Left kidney (tissue), 1 donor: ENCODE measurements at regions not wholly inside any gene's neighbourhood (a gene's known extent, or its start where the extent isn't known, plus 50 kb on each side); places are given as distances from the start of the nearest gene placed in this dataset.

ENCODE experiments used
- DNase-seq: peaks from one replicate; pipeline ENCODE4 v3.0.0-alpha.2; 2013

DNA sequence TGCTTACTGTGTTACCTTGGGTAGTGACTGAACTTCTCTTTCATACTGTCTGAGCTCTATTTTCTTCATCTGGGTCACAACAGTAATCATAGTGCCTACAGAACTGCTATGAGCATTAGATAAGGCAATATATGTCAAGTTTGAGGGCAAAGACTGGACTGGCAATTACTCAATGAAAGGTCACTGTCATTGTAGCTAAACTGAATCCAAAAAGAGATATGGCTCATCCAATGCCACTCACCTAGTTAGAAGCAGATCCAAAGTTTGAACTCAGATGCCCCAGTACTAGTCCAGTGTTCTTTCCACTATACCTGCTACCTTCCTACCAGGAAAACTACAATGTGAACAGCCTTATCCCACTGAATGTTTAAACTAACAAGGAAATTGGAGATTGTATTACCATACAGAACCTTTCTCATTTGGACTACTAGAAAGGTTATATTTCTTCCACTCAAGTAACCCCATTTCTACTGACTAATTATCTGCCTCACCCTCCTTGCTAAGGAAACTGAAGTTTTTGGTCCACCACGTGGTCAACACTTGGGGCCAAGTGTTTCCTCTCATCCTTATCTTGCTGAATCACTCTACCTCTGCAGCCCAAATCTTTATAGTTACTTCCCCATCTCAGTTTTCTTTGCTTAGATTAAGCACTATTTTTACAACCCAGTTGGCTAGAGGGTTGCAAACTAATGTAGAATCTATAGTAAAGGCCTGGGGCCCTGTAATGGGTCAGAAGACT, 202.3 kb upstream of the LPP start:
- no peak for DNase-seq

DNA sequence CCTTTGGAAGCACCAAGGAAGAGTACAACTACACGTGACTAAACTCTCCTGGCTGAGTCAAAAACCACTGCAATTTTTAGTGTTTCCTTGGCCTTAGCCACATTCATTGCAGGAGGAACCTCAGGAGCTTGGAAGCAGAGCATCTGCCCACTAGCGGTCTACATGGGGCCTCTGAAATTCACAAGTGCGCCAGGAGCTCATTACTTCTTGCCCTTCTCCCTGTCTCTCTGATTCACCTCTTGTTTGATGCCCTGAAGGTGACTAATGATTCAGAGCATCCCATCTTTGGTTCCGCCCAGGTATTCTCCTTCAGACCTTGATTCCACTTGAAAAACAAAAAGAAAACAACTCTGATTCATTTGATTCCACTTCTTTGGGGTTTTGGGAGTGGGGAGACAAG, 201.1 kb upstream of the LPP start:
- no peak for DNase-seq

DNA sequence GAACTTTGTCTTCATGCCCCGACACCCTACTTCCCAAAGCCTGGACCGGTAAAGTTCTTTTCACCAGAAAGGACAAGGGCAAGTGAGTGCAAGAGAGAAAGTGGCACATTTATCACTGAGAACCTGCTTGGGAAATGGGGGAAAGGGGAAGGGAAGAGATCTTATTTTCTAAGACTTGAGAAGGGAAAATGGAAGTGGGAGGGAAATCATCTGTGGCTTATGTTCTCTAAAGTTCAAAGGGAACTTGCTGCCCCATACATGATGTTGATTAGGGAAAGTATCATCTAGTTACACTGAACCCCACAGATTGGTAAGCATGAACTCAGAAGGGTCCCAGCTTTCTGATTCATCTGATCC, 199.5 kb upstream of the LPP start:
- no peak for DNase-seq

DNA sequence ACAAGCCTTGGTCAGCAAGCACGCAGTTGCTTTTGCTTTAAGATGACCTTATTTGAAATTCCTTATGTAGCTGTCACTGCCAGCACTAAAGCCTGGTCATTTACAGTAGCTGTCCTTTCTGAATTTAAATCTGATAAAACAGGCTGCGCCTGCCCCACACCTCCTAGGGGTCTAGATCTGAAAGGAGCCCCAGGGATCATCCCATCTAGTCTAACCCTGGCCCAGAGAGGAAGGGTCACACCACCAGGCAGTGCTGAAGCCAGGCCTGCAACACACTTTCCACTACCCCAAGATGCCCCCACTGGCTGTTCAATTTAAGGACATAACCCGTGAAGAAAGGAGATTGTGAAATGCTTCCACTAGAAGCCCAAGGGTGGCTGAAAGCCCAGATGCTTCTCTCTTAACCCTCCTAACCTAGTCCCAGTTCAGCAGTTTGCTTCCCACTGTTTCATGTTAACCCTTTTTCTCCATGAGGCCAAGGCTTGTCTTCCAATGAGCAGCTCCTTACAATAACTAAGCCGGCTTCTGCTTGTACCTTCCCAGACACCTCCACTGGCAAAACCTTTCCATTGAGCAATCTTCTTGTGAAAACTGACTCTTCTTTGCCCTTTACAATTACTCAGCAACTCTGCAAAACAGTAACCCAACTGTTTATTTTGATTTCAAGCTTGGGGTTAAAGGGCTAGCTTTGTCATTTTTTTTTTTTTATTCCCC, 198.9 kb upstream of the LPP start:
- no peak for DNase-seq

DNA sequence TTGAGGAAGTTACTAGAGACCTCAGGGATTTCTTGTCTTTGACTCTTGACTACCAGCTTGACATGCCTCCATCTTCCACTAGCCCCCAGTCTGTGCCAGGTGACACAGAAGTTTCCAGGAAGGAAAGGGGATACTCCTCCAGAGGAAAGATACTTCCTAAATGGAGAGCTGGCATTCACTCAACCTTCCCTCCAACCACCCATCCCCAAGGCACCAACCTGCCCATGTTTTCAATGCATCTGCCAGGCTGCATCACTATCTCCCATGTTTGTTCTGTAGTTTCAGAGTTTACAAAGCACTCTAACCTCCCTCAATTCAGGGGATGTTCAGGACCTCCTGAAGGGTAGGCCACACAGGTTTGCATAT, 198.4 kb upstream of the LPP start:
- no peak for DNase-seq

DNA sequence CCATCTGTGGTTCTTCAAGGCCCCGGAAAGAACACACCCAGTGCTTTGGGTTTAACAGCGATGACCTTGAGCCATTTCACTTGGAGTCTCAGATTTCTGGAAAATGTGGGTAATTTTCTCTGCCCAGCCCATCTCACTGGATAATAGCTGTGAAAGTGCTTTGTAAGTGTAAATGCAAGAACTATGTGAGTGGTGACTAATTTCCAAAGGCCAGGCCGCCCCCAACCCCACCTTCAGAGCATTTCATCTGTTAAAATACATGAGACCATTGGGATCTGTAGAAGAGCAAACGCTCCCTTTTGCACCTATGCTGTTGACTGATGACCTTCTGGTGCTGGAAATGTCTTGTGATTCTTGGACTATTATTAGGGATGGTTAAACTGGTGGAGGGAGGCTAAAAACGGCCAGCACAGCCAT, 196.8 kb upstream of the LPP start:
- no peak for DNase-seq

DNA sequence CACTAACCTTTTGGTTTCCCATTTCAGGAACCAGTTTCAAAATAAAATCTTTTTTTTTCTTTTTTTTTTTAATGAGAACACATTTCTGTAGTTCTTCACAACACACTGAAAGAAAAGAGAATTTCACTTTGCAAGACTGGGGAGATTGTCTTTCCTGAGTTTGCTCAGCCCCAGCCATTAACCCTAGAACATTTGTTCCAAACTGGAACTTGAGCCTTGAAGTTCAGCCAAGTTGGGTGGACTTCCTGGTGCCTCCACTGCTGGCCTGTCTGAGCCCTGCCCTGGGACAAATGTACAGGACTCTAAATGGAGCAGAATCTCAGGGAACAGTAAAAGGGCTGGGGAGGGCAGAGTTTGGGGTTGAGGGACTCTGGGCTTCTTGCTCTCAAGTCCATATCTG, 196.4 kb upstream of the LPP start:
- no peak for DNase-seq

DNA sequence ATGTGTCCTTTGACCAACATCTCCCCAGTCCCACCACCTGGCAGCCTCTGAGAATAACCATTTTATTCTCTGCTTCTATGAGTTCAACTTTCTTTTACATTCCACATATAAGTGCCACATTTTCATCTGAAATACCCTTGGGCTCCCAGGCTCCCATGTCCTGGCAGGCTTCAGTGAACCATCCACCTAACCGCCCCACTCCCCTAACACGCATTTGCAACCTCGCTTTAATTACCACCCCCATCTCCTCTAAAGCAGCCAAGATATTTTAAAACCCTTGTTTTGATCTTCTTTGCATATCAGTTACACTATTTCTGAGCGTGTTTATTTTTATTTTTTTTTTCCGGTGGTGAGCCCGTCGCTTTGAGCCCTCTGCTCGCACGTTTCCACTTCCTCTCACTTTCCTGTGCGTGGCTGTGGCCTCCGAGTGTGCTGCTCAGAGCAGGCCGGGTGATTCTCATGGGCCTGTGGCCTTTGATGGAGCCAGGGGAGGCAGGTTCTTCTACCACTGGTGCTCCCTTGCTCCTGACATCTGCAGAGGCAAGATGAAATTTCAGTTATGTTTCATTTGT, 195.4 kb upstream of the LPP start:
- DNase-seq, result no peak

DNA sequence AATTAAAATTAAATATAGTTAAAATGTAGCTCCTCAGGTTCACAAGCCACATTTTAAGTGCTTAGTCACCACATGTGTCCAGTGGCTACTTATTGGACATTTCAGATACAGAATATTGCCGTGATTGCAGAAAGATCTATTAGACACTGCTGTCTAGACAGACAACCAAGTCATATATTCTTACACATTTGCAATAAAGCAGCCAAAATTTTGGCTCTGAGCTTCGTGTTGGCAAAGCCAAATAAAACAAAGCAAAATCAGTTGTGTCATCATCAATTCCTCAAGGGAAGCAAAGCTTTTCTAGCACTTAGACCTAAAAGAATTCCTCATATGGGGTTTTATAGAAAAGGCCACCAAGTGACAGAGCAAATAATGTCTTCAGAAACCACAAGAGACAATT, 193.1 kb upstream of the LPP start:
- DNase-seq, result no peak

DNA sequence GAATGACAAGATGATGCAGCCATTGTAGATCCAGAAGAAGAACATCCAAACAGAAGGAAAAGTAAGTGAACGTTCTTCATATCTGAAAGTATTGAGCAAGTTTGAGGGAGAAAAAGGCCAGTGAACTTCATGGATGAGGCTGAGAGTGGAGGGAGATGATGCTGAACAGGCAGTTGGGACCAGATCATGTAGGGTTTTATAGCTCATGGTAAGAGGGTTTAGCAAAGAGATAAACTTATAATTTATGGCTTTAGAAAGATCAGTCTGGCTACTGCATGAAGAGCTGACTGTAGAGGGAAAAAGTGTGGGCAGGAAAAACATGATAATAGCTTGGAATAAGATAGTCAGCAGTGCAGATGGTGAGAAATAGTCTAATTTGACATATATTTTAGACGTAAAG, 192.6 kb upstream of the LPP start:
- DNase-seq, result no peak

DNA sequence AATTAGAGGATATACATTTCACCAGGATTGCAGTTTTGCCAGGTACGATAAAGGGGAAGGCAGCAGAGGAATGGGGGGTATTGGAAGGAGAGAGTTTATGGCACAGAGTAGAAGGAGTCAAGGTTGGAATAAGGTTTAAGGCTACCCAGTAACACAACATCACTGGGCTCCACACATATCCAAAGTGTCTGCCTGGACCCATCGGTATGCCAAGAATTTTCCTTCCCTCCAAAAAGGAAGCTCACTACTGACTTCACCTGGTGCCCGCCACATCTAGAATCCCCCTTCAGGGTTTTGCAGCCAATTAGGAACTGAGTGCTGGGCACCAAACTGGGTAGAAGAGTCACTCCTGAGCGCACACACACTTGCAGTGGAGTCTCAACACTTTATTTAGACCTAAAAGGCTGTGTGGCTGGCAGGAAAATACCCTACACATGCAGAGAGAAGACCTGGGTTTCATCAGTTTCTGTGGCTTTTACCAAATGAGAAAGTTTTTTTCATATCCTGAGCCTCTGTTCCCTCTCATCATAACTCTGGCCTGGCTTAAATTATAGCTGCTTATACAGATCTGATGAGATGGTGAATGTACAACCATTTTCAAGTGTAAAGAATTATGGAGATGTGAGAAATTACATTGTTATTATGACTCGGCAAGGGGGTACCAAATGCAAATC, 190.8 kb upstream of the LPP start:
- DNase-seq, result no peak

DNA sequence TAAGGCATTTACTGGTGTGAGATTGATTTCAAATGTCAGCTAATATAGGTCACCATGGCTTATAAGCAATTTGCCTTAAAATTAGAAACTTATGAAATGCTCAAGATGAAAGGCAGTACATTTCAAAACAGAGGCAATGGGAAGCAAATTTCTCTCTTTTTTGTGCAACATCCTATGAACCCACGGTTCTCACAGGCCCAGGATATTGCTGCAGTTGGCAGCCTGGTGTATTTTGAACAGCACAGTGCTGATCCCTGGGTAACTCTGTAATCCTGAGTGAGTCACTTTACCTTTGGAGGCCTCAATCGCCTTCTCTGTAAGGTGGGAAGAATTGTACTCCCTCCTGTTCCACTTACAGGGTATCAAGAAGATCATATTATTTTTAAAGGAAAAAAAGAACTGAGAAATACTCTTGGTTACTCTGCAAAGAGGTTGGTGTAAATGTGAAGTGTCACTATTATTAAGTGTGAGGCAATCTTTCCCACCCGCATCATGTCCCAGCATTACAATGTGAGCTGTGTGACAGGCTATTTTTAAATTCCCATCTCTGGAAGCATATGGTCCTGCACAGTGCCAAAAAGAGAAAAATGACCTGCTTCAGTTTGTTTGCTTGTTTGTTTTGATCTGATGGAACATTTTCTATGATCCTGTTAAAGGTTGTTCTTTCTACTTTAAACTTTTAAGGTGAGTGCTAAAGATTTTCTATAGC, 190.1 kb upstream of the LPP start:
- no peak for DNase-seq

DNA sequence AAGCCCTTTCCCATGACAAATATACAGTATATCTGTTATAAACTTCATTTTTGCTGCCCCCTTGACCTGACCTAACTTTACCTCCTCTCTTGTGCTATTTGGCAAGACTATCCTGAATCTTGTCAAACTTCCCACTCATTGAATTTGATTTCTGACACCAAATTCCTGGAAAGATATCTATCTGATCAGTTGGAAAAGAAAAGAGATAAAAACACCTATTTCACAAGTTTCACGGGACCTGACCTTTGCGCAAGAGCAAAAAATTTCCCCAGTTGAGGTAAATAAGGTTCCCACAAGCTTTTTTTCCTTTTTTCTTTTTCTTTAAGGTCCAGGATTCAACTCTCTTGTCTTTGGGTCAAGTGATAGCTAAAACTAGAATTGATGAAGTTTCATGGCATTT, 189.2 kb upstream of the LPP start:
- DNase-seq, result no peak

DNA sequence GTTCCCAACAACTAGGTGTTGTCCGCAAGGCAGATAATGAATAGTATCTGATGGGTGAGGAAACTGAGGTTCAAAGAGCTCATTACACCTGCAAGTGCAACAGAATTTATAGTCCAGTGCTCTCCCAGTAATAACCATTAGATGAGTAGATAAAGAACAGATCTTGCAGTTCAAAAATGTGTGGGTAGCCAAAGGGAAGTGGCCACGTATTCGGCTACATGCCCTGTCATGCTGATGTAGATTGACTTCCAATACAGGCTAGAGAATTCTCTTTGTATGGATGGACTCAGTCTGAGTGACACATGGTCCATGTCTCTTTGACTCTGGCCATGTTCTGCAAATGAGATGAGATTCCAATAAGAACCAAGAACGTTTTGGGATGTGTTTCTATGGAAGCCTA, 187.9 kb upstream of the LPP start:
- DNase-seq, result no peak

DNA sequence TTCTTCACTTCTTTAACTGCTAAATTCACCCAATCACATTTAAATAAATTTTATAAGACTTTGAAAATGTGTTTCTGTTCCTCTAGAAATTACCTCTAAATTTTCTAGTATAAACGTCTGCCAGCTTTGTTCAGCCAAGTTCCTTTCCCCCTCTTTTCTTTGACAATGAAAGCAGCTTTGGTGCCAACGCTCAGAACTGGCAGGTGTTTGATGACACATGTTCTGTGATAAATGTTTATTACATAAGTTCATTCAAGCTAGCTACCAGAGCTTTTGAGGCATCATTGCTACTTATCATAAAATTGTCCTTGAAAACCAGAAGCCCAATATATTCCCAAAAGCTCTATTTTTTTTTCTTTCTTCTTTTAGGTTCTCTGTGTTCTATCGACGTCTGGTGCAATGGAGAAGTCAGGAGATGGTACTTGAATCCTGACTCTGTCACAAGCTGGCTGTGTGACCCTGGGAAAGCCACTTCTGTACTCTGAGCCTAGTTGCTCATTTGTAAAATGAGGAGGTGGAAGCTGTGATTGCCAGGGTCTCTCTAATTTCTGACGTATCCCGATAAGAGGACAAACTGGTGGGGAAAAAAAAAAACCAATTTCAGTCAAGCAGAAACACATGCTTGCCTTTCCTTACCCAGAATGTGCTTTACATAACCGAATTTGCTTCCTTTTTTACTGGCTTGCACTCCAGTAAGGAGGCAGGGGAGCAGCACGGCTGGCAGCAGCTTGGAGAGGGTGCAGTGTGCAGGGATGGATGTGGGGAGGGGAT, 187.1 kb upstream of the LPP start:
- DNase-seq, result no peak

DNA sequence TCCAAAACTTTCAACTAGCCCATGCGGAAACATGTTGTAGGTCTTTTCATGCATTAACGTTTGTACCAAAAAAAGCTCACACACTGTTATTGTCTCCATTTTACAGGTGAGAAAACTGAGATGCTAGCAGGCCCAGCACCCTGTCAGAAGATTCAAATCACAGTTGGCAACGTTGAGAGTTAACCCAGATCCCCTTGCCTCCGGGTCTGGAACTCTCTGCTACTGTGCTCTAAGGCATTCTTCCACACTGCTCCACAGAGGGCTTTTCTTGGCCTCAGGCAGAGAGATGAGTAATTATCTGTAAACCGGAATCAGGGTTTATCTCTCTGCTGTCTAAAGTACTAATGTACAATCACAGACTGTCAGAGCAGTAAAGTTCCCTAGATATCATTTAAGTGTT, 186.0 kb upstream of the LPP start:
- no peak for DNase-seq

DNA sequence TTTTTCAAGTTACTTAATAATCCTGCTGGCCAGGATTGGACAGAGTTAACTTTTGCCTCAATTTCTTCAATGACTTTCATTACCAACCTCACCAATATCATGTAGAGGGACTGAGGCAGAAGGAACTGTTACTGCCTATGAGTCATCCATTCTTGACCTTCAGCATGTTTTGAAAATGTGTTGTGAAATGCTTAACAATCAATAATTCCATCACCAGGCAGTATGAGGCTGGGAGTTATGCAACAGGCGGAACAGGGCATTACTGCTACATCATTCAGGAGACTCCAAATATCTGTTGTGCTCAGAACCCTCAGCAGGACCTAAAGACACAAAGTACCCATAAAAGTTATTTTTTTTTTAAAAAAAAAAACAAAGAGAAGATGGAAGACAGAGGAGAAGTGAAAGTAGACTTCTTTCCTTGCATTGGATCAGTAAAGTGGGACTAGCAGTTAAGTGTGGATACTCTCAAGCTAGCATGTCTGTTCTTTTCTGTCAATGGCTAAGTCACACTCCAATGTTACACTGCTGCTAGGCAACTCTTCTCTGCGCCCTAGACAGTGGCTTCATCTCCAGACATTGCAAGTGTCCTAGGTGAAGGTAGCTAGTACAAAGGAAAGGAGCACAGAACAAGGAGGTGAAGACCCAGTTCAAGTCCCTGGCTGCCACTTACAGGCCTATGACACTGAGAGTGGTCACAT, 184.9 kb upstream of the LPP start:
- no peak for DNase-seq

DNA sequence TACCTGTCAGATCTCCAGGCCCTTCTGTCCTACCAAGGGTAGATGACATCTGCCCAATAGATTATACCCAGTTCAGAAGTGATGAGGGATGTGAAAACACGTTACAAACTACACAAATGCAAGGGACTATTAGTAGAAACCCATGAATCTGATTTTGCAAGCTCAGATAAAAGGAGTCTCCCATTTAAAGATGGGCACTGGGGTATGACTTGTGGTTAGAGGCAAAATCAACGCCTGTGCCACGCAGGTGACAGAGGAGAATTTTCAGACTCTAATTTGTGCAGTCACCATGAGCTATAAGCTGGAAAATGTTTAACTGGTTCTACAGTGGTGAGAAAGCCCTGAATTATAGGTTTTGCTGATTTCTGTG, 184.4 kb upstream of the LPP start:
- DNase-seq, result no peak

DNA sequence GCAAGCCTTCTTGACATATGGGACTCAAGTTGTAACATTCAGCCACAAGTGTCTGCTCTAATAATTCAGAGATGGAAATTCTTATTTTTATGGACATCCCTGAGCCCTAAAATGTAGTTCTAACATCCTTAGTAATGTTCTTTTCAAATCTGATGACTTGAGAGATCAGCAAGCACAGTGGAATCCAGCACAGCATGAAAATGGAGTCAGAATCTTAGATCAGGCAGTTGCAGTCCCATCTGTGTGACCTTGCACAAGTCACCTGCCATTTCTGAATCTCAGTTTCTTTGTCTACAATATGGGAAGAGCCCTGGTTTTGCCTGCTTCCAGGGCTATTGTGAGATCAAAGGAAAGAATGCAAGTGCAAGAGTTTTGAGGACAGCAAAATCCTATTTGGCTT, 183.9 kb upstream of the LPP start:
- DNase-seq, result no peak

DNA sequence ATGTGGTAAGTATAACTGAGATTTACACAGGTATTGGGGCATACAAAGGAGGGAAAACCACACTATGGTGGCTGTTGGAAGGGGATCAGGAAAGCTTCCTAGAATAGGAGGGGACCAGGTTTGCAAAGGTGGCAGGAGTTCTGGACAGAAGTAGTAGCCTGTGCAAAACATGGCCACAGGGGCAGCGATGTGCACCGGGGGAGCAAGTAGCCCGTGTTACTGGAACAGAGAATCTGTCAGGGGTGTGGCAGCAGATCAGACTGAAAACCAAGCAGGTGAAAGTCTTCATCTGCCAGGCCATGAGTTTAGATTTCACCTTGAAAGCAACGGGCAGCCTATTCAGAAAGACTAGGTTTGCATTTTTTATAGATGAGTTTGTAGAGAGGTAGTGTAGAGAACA, 182.3 kb upstream of the LPP start:
- DNase-seq, result no peak

DNA sequence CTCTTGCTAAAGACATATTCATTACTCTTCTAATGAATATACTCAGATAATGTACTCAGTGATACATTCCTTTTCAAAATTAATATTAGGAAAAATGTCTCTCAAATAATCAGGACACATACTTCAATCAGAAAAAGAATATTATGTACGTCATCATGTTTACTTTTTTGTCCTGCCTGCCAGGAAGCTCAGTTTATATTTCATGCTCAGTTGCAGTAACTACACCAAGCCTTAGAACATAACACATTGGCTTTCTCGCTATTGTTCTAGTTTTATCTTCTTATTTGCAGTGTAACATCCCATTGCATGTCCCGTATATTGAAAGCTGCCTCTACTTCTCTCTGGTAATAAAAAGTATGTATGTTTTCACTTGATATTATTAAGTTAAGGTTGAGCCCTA, 181.5 kb upstream of the LPP start:
- no peak for DNase-seq
